Calu3 (cell line): ENCODE measurements at regions not wholly inside any gene's neighbourhood (a gene's known extent, or its start where the extent isn't known, plus 50 kb on each side); places are given as distances from the start of the nearest gene placed in this dataset.

Experiments used
- BruUV-seq: library from RNA; stranded (reverse); fragments of 400-500 nt; replicated peaks from 2 replicates; lab custom pipeline; 2021; lab: Mats Ljungman, UMichigan
- CTCF ChIA-PET: fragments of 300-600 bp; sonication (Branson Sonifier 250); formaldehyde crosslinking; loops from one replicate; lab custom pipeline; 2022; ENCODE audit warnings: antibody characterized with exemption; lab: Charles Lee
- DNase-seq: peaks from one replicate; pipeline ENCODE4 v3.0.0; 2022
- H3K27ac Mint-ChIP-seq: one replicate; pipeline ENCODE4 v1.8.0; 2022; ENCODE audit warnings: mixed read lengths; ENCODE audit not compliant: unreplicated experiment
- H3K27me3 Mint-ChIP-seq: one replicate; pipeline ENCODE4 v1.8.0; 2022; ENCODE audit warnings: mixed read lengths; ENCODE audit not compliant: unreplicated experiment
- H3K36me3 Mint-ChIP-seq: one replicate; pipeline ENCODE4 v1.8.0; 2022; ENCODE audit warnings: mild to moderate bottlenecking, moderate library complexity, mixed read lengths; ENCODE audit not compliant: insufficient read depth, unreplicated experiment
- H3K4me1 Mint-ChIP-seq: one replicate; pipeline ENCODE4 v1.8.0; 2022; ENCODE audit warnings: mild to moderate bottlenecking, low read depth, mixed read lengths; ENCODE audit not compliant: unreplicated experiment
- H3K4me3 Mint-ChIP-seq: one replicate; pipeline ENCODE4 v1.8.0; 2022; ENCODE audit warnings: mild to moderate bottlenecking, low read depth, moderate library complexity, mixed read lengths; ENCODE audit not compliant: unreplicated experiment
- H3K9me3 Mint-ChIP-seq: one replicate; pipeline ENCODE4 v1.8.0; 2022; ENCODE audit warnings: low read depth, mixed read lengths; ENCODE audit not compliant: unreplicated experiment
- CTCF ChIP-seq: fragments of 200-600 bp; IDR thresholded peaks from one replicate; pipeline ENCODE4 v1.8.0; 2022; ENCODE audit warnings: antibody characterized with exemption; ENCODE audit not compliant: unreplicated experiment
- intact Hi-C: fragments of 100-400 bp; cut with micrococcal nuclease; formaldehyde crosslinking; loops from one replicate; pipeline ENCODE4 v1.10.0; 2022; ENCODE audit not compliant: unreplicated experiment

DNA sequence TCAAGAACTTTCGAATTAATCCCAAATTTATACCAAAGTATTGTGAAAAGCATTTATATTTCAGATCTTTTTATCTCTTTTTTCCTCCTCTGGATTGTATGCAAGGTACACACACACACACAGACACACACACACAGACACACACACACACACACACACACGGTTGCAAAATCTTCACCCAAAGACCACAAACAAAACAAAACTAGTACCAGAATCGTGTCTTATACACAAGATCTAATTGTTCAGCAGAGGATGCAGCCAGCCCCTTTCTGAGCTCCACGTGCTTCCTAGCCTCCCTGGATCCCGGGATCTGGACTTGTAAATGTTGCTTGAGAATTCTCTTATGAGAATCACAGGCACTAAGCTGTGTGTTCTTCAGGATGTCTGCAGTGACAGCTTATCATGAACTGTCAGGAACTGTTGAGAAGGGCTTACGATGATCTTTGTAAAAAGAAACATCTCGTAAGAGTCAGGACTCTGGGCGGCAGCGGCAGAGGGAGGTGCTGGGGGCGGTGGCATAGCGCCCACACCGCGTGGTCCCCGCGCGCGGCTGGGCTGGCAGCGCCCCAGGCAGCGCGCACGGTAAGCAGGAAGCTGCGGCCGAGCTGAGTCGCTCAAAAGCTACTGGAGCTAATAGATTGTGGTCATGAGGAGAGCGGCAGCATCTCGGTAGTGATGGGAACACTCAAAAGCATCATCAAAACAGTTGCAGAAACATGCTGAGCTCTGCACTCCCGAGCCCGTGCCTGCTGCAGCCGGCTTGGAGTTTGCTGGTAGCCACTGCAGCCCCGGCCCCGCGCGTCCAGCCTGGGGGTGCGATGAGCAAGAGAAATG is 277.6 kb downstream of the GATA3 start:
- no TSS peak for BruUV-seq
- peak; percentile 54 for DNase-seq
- intact Hi-C loops: no loop called here
- CTCF ChIA-PET: interaction anchor here (0.5 to 1.1 kb wide), 5 partner anchors 14 to 669 kb away, joined by 3 to 5 read pairs (median 3); no protein-coding TSS in a partner anchor
- Mint-ChIP-seq H3K4me1 (peaks cover 8% of the 10 kb centered on the region), H3K9me3 (no peaks in the 10 kb centered on the region), H3K27me3 (no peaks in the 10 kb centered on the region), H3K4me3 (peak overlapping the region; percentile 87), H3K27ac (no peak overlapping the region), H3K36me3 (no peaks in the 10 kb centered on the region)
- TF ChIP-seq CTCF: no peak

DNA sequence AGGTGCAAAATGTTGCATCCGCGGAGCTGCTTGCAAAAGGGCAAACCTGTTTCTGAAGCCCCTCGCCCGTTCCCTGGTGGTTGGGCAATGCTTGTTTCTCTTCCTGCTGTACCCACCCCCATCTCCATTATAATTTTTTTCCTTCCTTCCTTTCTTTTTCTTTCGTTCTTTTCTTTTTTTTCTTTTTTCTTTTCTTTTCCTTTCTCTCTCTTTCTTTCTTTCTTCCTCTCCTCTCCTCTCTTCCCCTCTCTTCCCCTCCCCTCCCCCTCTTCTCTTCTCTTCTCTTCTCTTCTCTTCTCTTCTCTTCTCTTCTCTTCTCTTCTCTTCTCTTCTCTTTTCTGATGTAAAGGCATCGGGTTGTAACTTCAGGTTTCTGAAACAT is 278.2 kb downstream of the GATA3 start:
- Mint-ChIP-seq H3K27me3 (no peaks in the 10 kb centered on the region), H3K9me3 (no peaks in the 10 kb centered on the region), H3K36me3 (no peaks in the 10 kb centered on the region), H3K4me3 (peak overlapping the region; percentile 87), H3K27ac (no peak overlapping the region), H3K4me1 (peaks cover 8% of the 10 kb centered on the region)
- BruUV-seq: no TSS peak
- no peak for DNase-seq
- intact Hi-C loops: no loop called here
- no peak for TF ChIP-seq CTCF
- CTCF ChIA-PET: interaction anchor here (0.5 to 1.1 kb wide), 4 partner anchors 14 to 669 kb away, joined by 3 to 5 read pairs (median 4); no protein-coding TSS in a partner anchor

DNA sequence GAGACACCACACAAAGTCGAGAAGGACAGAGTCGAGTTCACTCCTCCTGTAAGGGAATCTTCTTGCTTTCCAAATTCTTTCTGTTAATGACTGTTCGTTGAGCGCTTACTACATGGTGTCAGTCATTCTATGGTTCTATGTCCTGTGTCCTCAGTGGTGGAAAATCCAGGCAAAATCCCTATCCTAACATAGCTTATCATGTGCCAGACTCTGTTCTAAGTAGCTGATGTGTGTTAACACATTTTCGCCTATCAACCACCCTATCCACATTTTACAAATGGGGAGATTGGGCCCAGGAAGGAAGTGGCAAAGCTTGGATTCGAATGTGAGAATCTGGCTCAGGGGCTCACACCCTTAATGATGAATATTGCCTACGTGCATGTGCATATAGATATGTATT is 280.1 kb downstream of the GATA3 start:
- Mint-ChIP-seq H3K27me3 (no peaks in the 10 kb centered on the region), H3K27ac (no peak overlapping the region), H3K4me3 (no peak overlapping the region), H3K4me1 (peaks cover 8% of the 10 kb centered on the region), H3K36me3 (no peaks in the 10 kb centered on the region), H3K9me3 (no peaks in the 10 kb centered on the region)
- no peak for DNase-seq
- no TSS peak for BruUV-seq
- CTCF ChIA-PET: no interaction called here
- intact Hi-C loops: no loop called here
- no peak for TF ChIP-seq CTCF

DNA sequence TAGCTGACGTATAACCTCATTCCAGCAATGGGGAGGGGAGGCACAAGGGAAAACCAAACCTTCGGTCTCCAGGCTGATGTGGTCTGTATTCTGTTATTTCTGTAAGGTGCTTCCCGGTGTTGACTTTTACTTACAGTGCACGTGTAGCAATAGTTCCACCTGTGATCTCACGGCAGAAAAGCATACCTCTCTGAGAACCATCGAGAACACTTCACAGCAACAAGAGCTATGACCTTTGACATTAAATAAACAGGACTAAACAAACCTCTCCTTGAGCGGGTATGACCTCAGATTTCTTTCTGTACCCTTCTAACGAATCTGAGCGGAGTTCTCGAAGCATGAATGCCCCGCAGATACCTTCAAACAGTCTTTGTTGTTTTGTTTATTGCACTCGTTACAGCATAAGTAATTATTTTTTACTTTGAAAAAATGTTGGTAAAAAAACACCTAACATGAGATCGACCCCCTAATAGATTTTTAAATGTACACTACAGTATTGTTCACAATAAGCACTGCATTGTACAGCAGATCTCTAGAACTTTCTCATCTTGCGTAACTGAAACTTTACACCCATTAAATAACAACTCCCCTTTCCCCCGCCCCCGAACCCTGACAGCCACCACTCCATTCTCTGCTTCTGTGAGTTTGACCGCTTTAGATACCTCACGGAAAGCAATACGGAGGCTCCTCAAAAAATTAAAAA is 282.3 kb downstream of the GATA3 start:
- intact Hi-C loops: no loop called here
- no peak for DNase-seq
- Mint-ChIP-seq H3K27me3 (no peaks in the 10 kb centered on the region), H3K9me3 (peaks cover 3% of the 10 kb centered on the region), H3K27ac (no peak overlapping the region), H3K4me3 (no peak overlapping the region), H3K36me3 (no peaks in the 10 kb centered on the region), H3K4me1 (peaks cover 6% of the 10 kb centered on the region)
- no peak for TF ChIP-seq CTCF
- BruUV-seq: no TSS peak
- CTCF ChIA-PET: no interaction called here
